Ascending aorta (tissue), 2 donors: ENCODE measurements at regions not wholly inside any gene's neighbourhood (a gene's known extent, or its start where the extent isn't known, plus 50 kb on each side); places are given as distances from the start of the nearest gene placed in this dataset.

Source experiments
- DNase-seq, 2 donors: peaks; one replicate each; pipeline ENCODE4 v3.0.0-alpha.2; 2019; ENCODE audit warnings: low spot score in 2 of 2
- H3K27ac ChIP-seq, 2 donors: fragments of 200-600 bp; sonication (generic); one replicate each; pipeline ENCODE4 v1.5.1; 2016 to 2017; ENCODE audit warnings: mild to moderate bottlenecking in 1 of 2
- H3K27me3 ChIP-seq: fragments of 200-600 bp; sonication (generic); one replicate; pipeline ENCODE4 v1.5.1; 2017
- H3K36me3 ChIP-seq, 2 donors: fragments of 200-600 bp; sonication (generic); one replicate each; pipeline ENCODE4 v1.5.1; 2016
- H3K4me1 ChIP-seq, 2 donors: fragments of 200-600 bp; sonication (generic); one replicate each; pipeline ENCODE4 v1.5.1; 2016 to 2017; ENCODE audit warnings: mild to moderate bottlenecking in 1 of 2
- H3K4me3 ChIP-seq, 2 donors: fragments of 200-600 bp; sonication (generic); one replicate each; pipeline ENCODE4 v1.5.1; 2016 to 2017; ENCODE audit warnings: mild to moderate bottlenecking in 1 of 2
- H3K9me3 ChIP-seq, 2 donors: fragments of 200-600 bp; sonication (generic); one replicate each; pipeline ENCODE4 v1.5.1; 2016
- CTCF ChIP-seq, 3 experiments: fragments of 200-600 bp in 2 of 3; fragments of 450-650 bp in 1 of 3; sonication (generic) in 2 of 3; IDR thresholded peaks; one replicate each; pipeline ENCODE4 v1.5.1; 2016 to 2019; ENCODE audit warnings: antibody characterized with exemption in 3 of 3, mild to moderate bottlenecking in 1 of 3, moderate library complexity in 1 of 3
- intact Hi-C: fragments of 100-400 bp; cut with DNase I; formaldehyde crosslinking; loops from one replicate; pipeline ENCODE4 v1.15.1; 2023

- no peak for TF ChIP-seq CTCF (IDR thresholded peaks at IDR 0.05)
- DNase-seq: no peak
- H3K36me3 ChIP-seq: no peaks in the 10 kb centered on the region
- intact Hi-C loops: no loop called here
- no peaks in the 10 kb centered on the region for H3K9me3 ChIP-seq
- no peaks in the 10 kb centered on the region for H3K27me3 ChIP-seq
- no peak overlapping the region for H3K4me3 ChIP-seq
- H3K27ac ChIP-seq: no peak overlapping the region
- no peaks in the 10 kb centered on the region for H3K4me1 ChIP-seq
Measured at GRCh38 chr3:117958027-117958426, 1076.6 kb downstream of the IGSF11 start.

- Histone ChIP-seq H3K4me3 (no peak overlapping the region), H3K27me3 (no peaks in the 10 kb centered on the region), H3K9me3 (no peaks in the 10 kb centered on the region), H3K4me1 (no peaks in the 10 kb centered on the region), H3K27ac (no peak overlapping the region), H3K36me3 (no peaks in the 10 kb centered on the region)
- DNase-seq: no peak
- no peak for TF ChIP-seq CTCF (IDR thresholded peaks at IDR 0.05)
- intact Hi-C loops: no loop called here
Measured at GRCh38 chr3:117962750-117963149, 1071.9 kb downstream of the IGSF11 start.

GRCh38 chr3:117963858-117964257, 1070.8 kb downstream of the IGSF11 start:
- Histone ChIP-seq H3K36me3 (no peaks in the 10 kb centered on the region), H3K27ac (no peak overlapping the region), H3K27me3 (no peaks in the 10 kb centered on the region), H3K4me1 (no peaks in the 10 kb centered on the region), H3K9me3 (no peaks in the 10 kb centered on the region), H3K4me3 (no peak overlapping the region)
- TF ChIP-seq CTCF (IDR thresholded peaks at IDR 0.05): no peak
- no peak for DNase-seq
- intact Hi-C loops: no loop called here

GRCh38 chr3:117964814-117965213, 1069.8 kb downstream of the IGSF11 start:
- H3K36me3 ChIP-seq: no peaks in the 10 kb centered on the region
- TF ChIP-seq CTCF (IDR thresholded peaks at IDR 0.05): no peak
- DNase-seq: no peak
- no peak overlapping the region for H3K27ac ChIP-seq
- no peaks in the 10 kb centered on the region for H3K4me1 ChIP-seq
- H3K9me3 ChIP-seq: no peaks in the 10 kb centered on the region
- no peak overlapping the region for H3K4me3 ChIP-seq
- intact Hi-C loops: no loop called here
- H3K27me3 ChIP-seq: no peaks in the 10 kb centered on the region

- no peak for TF ChIP-seq CTCF (IDR thresholded peaks at IDR 0.05)
- intact Hi-C loops: no loop called here
- H3K27ac ChIP-seq: no peak overlapping the region
- no peaks in the 10 kb centered on the region for H3K36me3 ChIP-seq
- no peaks in the 10 kb centered on the region for H3K27me3 ChIP-seq
- H3K4me1 ChIP-seq: no peaks in the 10 kb centered on the region
- H3K4me3 ChIP-seq: no peak overlapping the region
- DNase-seq: no peak
- H3K9me3 ChIP-seq: no peaks in the 10 kb centered on the region
Measured at GRCh38 chr3:117977504-117978228, 1057.0 kb downstream of the IGSF11 start.

DNA sequence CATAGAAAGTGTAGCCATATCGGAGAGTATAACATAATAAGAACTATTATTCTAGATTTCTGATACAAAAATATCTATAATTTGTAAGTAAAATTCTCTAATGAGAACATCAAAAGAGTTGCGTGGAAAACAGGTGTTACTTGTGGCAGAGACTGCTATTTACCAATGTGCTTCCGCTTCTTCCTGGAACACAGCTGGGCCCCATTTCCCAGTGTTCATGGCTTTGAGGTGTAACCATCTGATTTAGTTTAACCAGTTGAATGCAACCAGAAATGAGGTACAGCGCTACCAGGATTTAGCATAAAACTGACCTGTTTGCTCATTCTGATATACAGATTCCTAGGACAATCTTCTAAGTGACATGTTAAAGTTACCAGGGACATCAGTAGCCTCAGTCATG, 1055.2 kb downstream of the IGSF11 start:
- intact Hi-C loops: no loop called here
- Histone ChIP-seq H3K9me3 (no peaks in the 10 kb centered on the region), H3K27ac (no peak overlapping the region), H3K4me3 (no peak overlapping the region), H3K36me3 (no peaks in the 10 kb centered on the region), H3K4me1 (no peaks in the 10 kb centered on the region), H3K27me3 (no peaks in the 10 kb centered on the region)
- no peak for DNase-seq
- no peak for TF ChIP-seq CTCF (IDR thresholded peaks at IDR 0.05)
